Parathyroid adenoma (tissue), 2 donors: ENCODE measurements at regions not wholly inside any gene's neighbourhood (a gene's known extent, or its start where the extent isn't known, plus 50 kb on each side); places are given as distances from the start of the nearest gene placed in this dataset.
"Not testable (repeated sequence)": the region's sequence is repeated elsewhere in the genome, so short reads cannot be mapped to it uniquely, and the experiment has no call there.

Source experiments
- H2AFZ ChIP-seq: fragments of 300-600 bp; sonication (generic); one replicate; pipeline ENCODE4 v1.7.0; 2017; ENCODE audit warnings: antibody characterized with exemption, mild to moderate bottlenecking
- H3K27ac ChIP-seq: fragments of 300-600 bp; sonication (generic); one replicate; pipeline ENCODE4 v1.7.0; 2017
- H3K27me3 ChIP-seq: fragments of 300-600 bp; sonication (generic); one replicate; pipeline ENCODE4 v1.7.0; 2017; ENCODE audit warnings: low read length; ENCODE audit not compliant: control insufficient read depth, insufficient read depth
- H3K36me3 ChIP-seq: fragments of 300-600 bp; sonication (generic); one replicate; pipeline ENCODE4 v1.7.0; 2017; ENCODE audit warnings: low read length; ENCODE audit not compliant: control insufficient read depth, insufficient read depth
- H3K4me1 ChIP-seq: fragments of 300-600 bp; sonication (generic); one replicate; pipeline ENCODE4 v1.7.0; 2017; ENCODE audit warnings: control low read depth
- H3K4me2 ChIP-seq: fragments of 300-600 bp; sonication (generic); one replicate; pipeline ENCODE4 v1.7.0; 2017; ENCODE audit warnings: low read length
- H3K4me3 ChIP-seq: fragments of 300-600 bp; sonication (generic); one replicate; pipeline ENCODE4 v1.7.0; 2017; ENCODE audit warnings: low read depth, low read length
- H3K79me2 ChIP-seq: fragments of 300-600 bp; sonication (generic); one replicate; pipeline ENCODE4 v1.7.0; 2017; ENCODE audit warnings: control low read depth
- H3K9ac ChIP-seq: fragments of 300-600 bp; sonication (generic); one replicate; pipeline ENCODE4 v1.7.0; 2017; ENCODE audit warnings: mild to moderate bottlenecking
- H3K9me3 ChIP-seq: fragments of 300-600 bp; sonication (generic); one replicate; pipeline ENCODE4 v1.7.0; 2017; ENCODE audit warnings: low read length; ENCODE audit not compliant: control insufficient read depth
- CTCF ChIP-seq: fragments of 300-600 bp; sonication (generic); IDR thresholded peaks from one replicate; pipeline ENCODE4 v1.7.0; 2017; ENCODE audit warnings: antibody characterized with exemption, mild to moderate bottlenecking
- donor health status: primary hyperparathyroidism.

GRCh38 chr11:106552694-106553203 is 465.5 kb downstream of the GUCY1A2 start:
- TF ChIP-seq CTCF: no peak

GRCh38 chr11:106553304-106553703 is 465.0 kb downstream of the GUCY1A2 start:
- Histone ChIP-seq H3K27ac (no peak overlapping the region), H3K79me2 (no peaks in the 10 kb centered on the region)
- no peak for TF ChIP-seq CTCF

More at GRCh38 chr11:106552694-106553203, 465.5 kb downstream of the GUCY1A2 start:
- no peak overlapping the region for H3K4me3 ChIP-seq
- H3K4me1 ChIP-seq: no peaks in the 10 kb centered on the region
- no peak overlapping the region for H3K4me2 ChIP-seq
- H3K27ac ChIP-seq: no peak overlapping the region
- no peaks in the 10 kb centered on the region for H3K36me3 ChIP-seq
- H3K79me2 ChIP-seq: no peaks in the 10 kb centered on the region
- H3K9me3 ChIP-seq: no peaks in the 10 kb centered on the region
- H3K27me3 ChIP-seq: no peaks in the 10 kb centered on the region
- H3K9ac ChIP-seq: no peak overlapping the region
- H2AFZ ChIP-seq: no peak overlapping the region

GRCh38 chr11:106555566-106556250 is 462.6 kb downstream of the GUCY1A2 start:
- not testable (repeated sequence) for H3K4me2 ChIP-seq, H3K27ac ChIP-seq, H3K4me3 ChIP-seq, H3K36me3 ChIP-seq, H3K27me3 ChIP-seq, H3K4me1 ChIP-seq, H3K79me2 ChIP-seq, H2AFZ ChIP-seq, H3K9me3 ChIP-seq, H3K9ac ChIP-seq

More at GRCh38 chr11:106553304-106553703, 465.0 kb downstream of the GUCY1A2 start:
- H3K4me2 ChIP-seq: no peak overlapping the region
- H3K4me1 ChIP-seq: no peaks in the 10 kb centered on the region
- H2AFZ ChIP-seq: no peak overlapping the region
- no peak overlapping the region for H3K9ac ChIP-seq
- H3K27me3 ChIP-seq: no peaks in the 10 kb centered on the region
- H3K9me3 ChIP-seq: no peaks in the 10 kb centered on the region
- H3K4me3 ChIP-seq: no peak overlapping the region
- H3K36me3 ChIP-seq: no peaks in the 10 kb centered on the region

GRCh38 chr11:106565326-106565725 is 452.9 kb downstream of the GUCY1A2 start:
- no peak overlapping the region for H3K27ac ChIP-seq
- H3K4me1 ChIP-seq: no peaks in the 10 kb centered on the region
- H3K79me2 ChIP-seq: no peaks in the 10 kb centered on the region
- no peaks in the 10 kb centered on the region for H3K9me3 ChIP-seq
- H3K9ac ChIP-seq: no peak overlapping the region
- no peak for TF ChIP-seq CTCF
- H2AFZ ChIP-seq: no peak overlapping the region
- H3K4me3 ChIP-seq: no peak overlapping the region
- no peak overlapping the region for H3K4me2 ChIP-seq
- H3K36me3 ChIP-seq: no peaks in the 10 kb centered on the region
- H3K27me3 ChIP-seq: no peaks in the 10 kb centered on the region

GRCh38 chr11:106568632-106569031 is 449.6 kb downstream of the GUCY1A2 start:
- no peak overlapping the region for H3K4me3 ChIP-seq
- H3K36me3 ChIP-seq: no peaks in the 10 kb centered on the region
- H2AFZ ChIP-seq: no peak overlapping the region
- H3K79me2 ChIP-seq: no peaks in the 10 kb centered on the region
- H3K4me1 ChIP-seq: no peaks in the 10 kb centered on the region
- no peak for TF ChIP-seq CTCF
- H3K27ac ChIP-seq: no peak overlapping the region
- no peaks in the 10 kb centered on the region for H3K27me3 ChIP-seq
- H3K9ac ChIP-seq: no peak overlapping the region
- H3K9me3 ChIP-seq: no peaks in the 10 kb centered on the region
- no peak overlapping the region for H3K4me2 ChIP-seq

GRCh38 chr11:106577384-106577783 is 440.9 kb downstream of the GUCY1A2 start:
- not testable (repeated sequence) for H3K9me3 ChIP-seq, H3K4me1 ChIP-seq, H3K9ac ChIP-seq, H3K4me3 ChIP-seq, H3K27me3 ChIP-seq, H3K36me3 ChIP-seq, H3K79me2 ChIP-seq, H2AFZ ChIP-seq, H3K4me2 ChIP-seq, H3K27ac ChIP-seq
